Right ventricle myocardium inferior (tissue), 1 donor: ENCODE measurements at regions not wholly inside any gene's neighbourhood (a gene's known extent, or its start where the extent isn't known, plus 50 kb on each side); places are given as distances from the start of the nearest gene placed in this dataset.

Source experiments
- ATAC-seq: fragments of 200-7000 bp; cut with Tn5 transposase; one replicate; pipeline ENCODE4 v1.9.1; 2020; ENCODE audit warnings: mild to moderate bottlenecking, moderate library complexity
- DNase-seq: peaks from one replicate; pipeline ENCODE4 v3.0.0; 2021; ENCODE audit errors: missing footprints
- intact Hi-C: fragments of 100-400 bp; cut with DNase I; formaldehyde crosslinking; loops from one replicate; pipeline ENCODE4 v1.11.0; 2022
- donor health status: DM: no; HTN: yes; CAD: no; lungs with severe emphysema.

DNA sequence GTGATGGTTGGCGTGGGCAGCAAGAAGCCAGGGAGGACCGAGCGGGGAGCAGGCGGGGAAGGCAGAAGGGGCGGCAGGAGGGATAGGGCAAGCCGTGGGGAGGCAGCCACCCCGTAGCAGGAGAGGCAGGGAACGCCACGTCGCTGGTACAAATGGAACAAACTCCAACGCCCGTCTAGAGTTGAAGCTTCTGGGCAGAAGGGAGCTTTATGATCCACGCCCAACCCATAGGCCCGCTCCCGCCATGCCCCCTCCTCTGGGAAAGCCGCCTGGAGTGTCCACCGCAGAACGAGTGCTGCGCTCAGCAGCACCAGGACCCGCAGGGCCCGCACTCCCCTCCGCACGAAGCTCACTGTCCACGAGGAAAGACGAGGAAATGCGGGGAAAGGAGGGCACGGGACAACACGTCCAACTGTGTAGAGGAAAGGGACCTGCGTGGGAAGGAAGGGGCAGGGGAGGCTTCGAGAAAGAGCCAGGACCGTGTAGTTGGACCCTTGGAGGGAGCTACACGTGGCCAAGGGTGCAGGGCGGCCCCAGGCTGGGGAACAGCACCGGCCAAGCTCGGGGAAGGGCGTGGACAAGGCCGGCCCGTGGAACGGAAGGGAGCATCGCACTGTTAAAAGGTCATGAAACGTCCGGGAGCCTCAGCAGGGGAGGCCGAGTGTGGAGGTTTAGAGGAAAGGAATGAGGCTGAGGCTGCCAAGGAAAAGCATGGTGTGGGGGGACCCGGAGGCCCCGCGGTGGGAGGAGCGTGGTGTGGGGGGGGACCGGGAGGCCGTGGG lies 204.0 kb downstream of the DLL1 start:
- DNase-seq (peak; percentile 65), ATAC-seq (no peak)
- intact Hi-C loops: no loop called here

GRCh38 chr6:170085475-170086401 lies 205.1 kb downstream of the DLL1 start:
- intact Hi-C loops: no loop called here
- no peak for ATAC-seq
- DNase-seq: peak; percentile 64

- DNase-seq: peak; percentile 45
- ATAC-seq: no peak
- intact Hi-C loops: no loop called here
Observed at GRCh38 chr6:170084166-170084730, 206.6 kb downstream of the DLL1 start.

GRCh38 chr6:170083236-170084051 lies 207.4 kb downstream of the DLL1 start:
- peak; percentile 60 for DNase-seq
- intact Hi-C loops: no loop called here
- no peak for ATAC-seq

DNA sequence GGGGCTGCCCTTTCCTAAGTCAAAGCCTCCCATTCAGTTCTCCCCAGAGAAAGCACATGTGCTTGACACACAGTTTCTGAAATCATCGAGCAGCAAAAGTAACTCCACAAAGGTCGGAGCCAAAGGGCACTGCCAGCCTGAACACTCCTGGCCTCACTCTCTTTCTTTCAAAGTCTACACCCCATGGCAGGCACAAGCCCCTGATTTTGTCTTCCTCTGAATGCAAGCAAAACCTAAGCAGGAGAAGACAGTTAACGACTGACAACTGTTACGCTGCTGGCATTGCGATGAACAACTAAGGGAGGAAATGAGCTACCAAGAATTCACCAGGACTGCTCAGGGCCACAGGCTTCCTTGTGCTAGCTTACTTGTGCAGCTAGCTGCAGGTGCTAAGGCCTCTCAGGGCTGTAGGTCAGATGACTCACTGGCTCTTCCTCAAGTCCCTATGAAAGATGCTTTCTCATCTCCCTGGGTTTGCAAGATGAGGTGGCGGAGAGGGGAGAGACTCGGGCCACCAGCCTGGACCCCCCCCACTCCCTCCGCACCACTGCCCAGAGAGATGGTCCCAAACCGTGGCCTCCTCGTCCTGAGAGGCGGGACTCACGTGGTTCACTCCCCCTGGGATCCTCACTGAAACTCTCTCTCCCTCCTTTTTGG lies 208.2 kb downstream of the DLL1 start:
- peak; percentile 25 for DNase-seq
- intact Hi-C loops: no loop called here
- no peak for ATAC-seq

DNA sequence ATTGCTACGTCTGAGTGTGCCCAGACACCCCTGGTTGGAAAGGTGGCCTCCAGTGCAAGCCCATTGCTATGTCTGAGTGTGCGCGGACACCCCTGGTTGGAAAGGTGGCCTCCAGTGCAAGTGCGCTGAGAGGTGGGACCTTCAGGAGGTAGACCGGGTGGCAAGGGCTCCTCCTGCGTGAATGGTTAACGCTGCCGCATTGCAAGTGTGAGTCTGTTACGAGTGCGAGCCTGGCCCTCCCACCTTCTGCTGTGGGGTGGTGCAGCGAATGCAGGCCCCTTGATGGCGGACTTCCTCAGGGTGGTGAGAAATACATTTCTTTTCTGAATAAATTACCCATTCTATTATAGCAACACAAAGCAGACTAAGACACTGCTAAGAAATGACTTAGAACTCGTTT lies 208.8 kb downstream of the DLL1 start:
- peak; percentile 31 for DNase-seq
- ATAC-seq: no peak
- intact Hi-C loops: no loop called here

DNA sequence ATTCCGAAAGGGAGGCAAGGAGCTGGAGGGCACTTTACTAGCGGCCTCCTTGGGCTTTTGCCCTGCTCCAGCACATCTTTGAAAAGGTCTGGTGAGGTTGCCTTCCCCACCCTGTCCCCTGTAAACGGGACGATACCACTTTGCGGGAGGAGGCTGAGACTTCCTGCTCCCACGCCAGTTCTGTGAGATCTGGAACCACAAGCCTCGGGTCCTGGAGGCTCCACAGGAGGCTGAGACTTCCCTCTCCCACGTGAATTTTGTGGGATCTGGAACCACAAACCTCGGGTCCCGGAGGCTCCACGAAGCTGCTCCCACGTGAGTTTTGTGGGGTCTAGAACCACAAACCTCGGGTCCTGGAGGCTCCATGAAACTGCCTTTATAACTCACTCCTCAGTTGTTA lies 209.3 kb downstream of the DLL1 start:
- DNase-seq: peak; percentile 26
- no peak for ATAC-seq
- intact Hi-C loops: no loop called here

DNA sequence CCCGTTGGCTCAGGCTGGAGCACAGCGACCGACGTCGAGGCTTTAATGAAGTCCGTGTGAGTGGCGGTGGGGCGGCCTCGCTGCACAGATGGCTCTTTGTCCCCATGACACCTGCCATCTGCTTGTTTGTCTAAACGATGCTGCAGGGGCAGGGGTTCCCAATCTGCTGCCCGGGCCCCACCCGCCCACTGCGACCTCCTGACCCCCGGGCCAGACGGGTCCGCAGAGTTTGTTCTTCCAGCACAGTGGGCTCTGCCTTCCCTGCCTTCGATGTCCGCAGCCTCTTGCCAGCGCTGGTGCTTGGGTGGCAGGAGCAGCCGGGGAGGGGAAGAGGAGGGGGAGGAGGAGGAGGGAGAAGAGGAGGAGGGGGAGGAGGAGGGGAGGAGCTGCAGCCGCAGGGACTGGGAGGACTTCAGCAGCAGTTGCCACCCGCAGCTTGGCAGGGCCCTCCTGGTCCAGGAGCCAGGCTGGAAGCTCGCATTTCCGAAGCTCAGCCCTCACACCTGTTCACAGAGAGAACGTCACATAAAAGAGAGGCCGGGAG lies 210.0 kb downstream of the DLL1 start:
- ATAC-seq (no peak), DNase-seq (peak; percentile 22)
- intact Hi-C loops: no loop called here

DNA sequence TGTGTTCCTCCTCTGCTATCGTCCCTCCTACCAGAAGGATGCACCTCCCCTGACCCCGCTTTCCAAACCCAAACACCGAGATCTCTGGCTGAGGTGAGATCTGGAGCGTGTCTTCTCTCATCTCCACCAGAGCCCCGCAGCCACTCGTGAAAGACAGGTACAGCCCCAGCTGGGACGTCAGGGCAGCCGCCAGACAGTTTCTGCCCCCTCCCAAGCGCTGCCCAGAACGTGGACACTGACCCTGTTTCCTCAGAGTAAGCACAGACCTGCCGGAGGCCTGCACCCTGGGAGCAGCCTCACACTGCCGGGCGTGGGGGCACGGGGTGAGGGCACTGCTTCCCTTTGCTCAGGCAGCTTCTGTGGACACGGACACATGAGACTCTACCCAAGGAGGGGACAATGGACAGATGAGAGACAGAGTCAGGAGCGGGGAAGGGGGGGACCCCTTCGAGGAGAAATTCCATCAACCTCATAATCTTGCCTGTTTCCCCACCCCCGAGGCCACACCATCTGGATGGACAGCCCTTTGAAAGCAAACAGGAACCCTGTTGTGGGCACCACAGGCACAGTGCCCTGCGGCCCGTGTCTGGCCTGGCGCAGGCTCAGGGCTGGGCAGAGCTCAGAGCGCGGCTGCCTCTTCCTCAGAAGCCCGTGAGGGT lies 210.6 kb downstream of the DLL1 start:
- intact Hi-C loops: no loop called here
- ATAC-seq (no peak), DNase-seq (peak; percentile 59)

DNA sequence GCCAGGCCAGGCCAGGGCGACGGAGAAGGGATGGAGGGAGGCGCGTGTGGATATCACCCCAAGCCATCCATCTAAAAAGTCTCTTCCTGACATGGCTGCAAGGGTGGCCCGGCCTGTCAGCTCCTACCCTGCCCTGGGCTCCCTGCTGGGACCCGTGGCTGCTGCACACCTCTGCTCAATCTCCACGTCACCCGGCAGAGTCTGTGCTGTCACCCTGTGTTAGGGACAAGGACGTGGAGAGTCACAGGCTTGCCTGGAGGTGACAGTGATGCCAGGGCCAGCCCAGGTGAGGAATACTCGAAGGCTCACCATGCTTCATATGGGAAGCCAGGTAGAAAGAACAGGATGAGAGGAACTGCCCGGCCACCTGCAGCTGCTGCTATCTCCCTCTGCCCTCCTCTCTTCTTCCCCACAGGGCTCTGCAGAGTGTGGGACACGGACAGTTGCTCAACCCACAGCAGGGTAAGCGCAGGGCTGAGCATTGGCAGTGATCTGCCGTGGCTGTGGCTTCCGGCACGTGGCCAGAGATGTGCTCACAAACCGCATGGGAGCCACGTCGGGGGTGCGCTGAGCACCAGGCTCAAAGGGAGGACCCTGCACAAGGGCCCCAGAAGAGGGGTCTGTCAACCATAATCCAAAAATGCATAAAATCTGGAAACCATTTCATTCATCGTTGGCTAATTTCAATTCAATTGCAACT lies 214.3 kb downstream of the DLL1 start:
- intact Hi-C loops: no loop called here
- ATAC-seq (no peak), DNase-seq (peak; percentile 50)

GRCh38 chr6:170075659-170076223 lies 215.1 kb downstream of the DLL1 start:
- no peak for ATAC-seq
- peak; percentile 59 for DNase-seq
- intact Hi-C loops: no loop called here

DNA sequence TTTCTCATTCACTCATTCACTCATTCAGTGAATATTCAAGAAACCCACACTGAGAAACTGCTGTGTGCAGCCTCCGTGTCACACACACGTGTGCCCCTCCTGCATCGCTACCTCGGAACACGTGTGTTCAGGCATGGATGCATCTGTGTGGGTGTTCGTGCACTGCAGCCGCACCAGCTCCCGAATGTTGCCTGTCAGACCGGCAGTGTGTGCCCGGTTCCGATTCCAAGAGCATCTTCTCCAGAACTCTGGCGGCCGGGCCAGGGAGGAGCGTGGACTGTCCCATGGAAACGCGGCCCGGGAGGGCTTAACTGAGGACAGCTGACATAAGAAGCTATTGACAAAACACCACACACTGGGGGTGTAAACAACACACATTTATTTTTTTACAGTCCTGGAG lies 216.0 kb downstream of the DLL1 start:
- ATAC-seq (no peak), DNase-seq (peak; percentile 42)
- intact Hi-C loops: no loop called here

GRCh38 chr6:170074435-170074834 lies 216.4 kb downstream of the DLL1 start:
- DNase-seq (peak; percentile 22), ATAC-seq (no peak)
- intact Hi-C loops: no loop called here

- peak; percentile 67 for DNase-seq
- ATAC-seq: no peak
- intact Hi-C loops: no loop called here
Observed at GRCh38 chr6:170073846-170074245, 217.0 kb downstream of the DLL1 start.

GRCh38 chr6:170072246-170072645 lies 218.6 kb downstream of the DLL1 start:
- ATAC-seq (no peak), DNase-seq (no peak)
- intact Hi-C loops: no loop called here

DNA sequence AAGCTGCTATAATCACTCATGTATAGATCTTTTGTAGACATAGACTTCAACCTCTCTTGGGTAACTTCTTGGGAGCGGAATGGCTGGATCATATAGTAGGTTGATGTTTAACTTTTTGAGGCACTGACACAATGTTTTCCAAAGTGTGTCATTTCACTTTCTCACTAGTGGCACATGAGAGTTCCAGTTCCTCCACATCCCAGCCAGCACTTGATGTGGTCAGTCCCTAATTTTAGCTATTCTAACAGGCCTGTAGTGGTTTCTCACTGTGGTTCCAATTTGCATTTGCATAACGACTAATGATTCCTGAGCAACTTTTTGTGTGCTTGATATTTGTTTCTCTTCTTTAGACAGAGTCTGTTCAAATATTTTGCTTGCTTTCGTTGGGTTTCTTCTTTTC lies 221.3 kb downstream of the DLL1 start:
- intact Hi-C loops: no loop called here
- no peak for DNase-seq
- no peak for ATAC-seq

DNA sequence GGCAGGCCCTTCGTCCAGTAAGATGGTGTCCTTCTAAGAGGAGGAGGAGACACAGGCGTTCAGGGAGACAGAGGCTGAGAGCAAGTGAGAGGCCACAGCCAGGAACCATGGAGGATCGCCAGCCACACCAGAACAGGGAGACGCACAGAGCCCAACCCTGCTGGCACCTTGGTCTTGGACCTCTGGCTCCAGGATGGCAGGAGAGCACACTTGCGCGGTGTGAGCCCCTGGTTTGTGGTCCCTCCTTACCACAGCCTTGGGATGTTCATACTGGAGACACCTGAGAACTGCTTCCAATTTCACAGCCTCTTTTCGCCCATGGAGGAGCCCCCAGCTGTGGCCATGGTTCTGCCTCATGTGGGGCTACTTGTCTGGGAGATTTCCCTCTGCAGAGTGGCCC lies 222.4 kb downstream of the DLL1 start:
- ATAC-seq (no peak), DNase-seq (no peak)
- intact Hi-C loops: no loop called here
